ENCODE measurements at regions not wholly inside any gene's neighbourhood (a gene's known extent, or its start where the extent isn't known, plus 50 kb on each side); places are given as distances from the start of the nearest gene placed in this dataset.

GRCh38 chr2:78065366-78065765 is 543.2 kb upstream of the LRRTM4 start:
- Histone ChIP-seq H3K4me1 (ENCODE audit: control insufficient read depth, insufficient read depth, low read length) (no peaks in the 10 kb centered on the region), H3K9me3 (ENCODE audit: control insufficient read depth, insufficient read depth, low read depth, low read length) (no peaks in the 10 kb centered on the region), H3K36me3 (ENCODE audit: control insufficient read depth in 2 of 2, insufficient read depth in 1 of 2, low read length in 2 of 2) (no peaks in the 10 kb centered on the region), H3K27ac (ENCODE audit: extremely low read depth, low read depth, low read length) (no peak overlapping the region), H3K4me3 (ENCODE audit: low read depth, low read length) (no peak overlapping the region)
- TF ChIP-seq BCL6B (tag by site-specific recombination; IDR thresholded peaks at IDR 0.05) (no peak), MZF1 (tag by site-specific recombination; IDR thresholded peaks at IDR 0.05; ENCODE audit: borderline replicate concordance) (no peak), KLF1 (tag by site-specific recombination; IDR thresholded peaks at IDR 0.05) (no peak), SCRT1 (tag by site-specific recombination; IDR thresholded peaks at IDR 0.05; ENCODE audit: borderline replicate concordance) (no peak), KLF9 (tag by site-specific recombination; IDR thresholded peaks at IDR 0.05; ENCODE audit: low read depth) (no peak), ZNF560 (tag by site-specific recombination; IDR thresholded peaks at IDR 0.05; ENCODE audit: borderline replicate concordance) (no peak), ZNF529 (tag by site-specific recombination; IDR thresholded peaks at IDR 0.05; ENCODE audit: insufficient replicate concordance) (no peak), ZNF670 (tag by site-specific recombination; IDR thresholded peaks at IDR 0.05; ENCODE audit: low read depth) (no peak)
- TF ChIP-seq, protein P1, sequence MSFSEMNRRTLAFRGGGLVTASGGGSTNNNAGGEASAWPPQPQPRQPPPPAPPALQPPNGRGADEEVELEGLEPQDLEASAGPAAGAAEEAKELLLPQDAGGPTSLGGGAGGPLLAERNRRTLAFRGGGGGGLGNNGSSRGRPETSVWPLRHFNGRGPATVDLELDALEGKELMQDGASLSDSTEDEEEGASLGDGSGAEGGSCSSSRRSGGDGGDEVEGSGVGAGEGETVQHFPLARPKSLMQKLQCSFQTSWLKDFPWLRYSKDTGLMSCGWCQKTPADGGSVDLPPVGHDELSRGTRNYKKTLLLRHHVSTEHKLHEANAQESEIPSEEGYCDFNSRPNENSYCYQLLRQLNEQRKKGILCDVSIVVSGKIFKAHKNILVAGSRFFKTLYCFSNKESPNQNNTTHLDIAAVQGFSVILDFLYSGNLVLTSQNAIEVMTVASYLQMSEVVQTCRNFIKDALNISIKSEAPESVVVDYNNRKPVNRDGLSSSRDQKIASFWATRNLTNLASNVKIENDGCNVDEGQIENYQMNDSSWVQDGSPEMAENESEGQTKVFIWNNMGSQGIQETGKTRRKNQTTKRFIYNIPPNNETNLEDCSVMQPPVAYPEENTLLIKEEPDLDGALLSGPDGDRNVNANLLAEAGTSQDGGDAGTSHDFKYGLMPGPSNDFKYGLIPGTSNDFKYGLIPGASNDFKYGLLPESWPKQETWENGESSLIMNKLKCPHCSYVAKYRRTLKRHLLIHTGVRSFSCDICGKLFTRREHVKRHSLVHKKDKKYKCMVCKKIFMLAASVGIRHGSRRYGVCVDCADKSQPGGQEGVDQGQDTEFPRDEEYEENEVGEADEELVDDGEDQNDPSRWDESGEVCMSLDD (tag by site-specific recombination; IDR thresholded peaks at IDR 0.05), result no peak
- CTCF ChIA-PET, result no interaction called here
- POLR2A ChIA-PET, result no interaction called here

GRCh38 chr2:78068808-78069207 is 546.6 kb upstream of the LRRTM4 start:
- POLR2A ChIA-PET, result no interaction called here
- TF ChIP-seq ZNF544 (tag by site-specific recombination; IDR thresholded peaks at IDR 0.05) (no peak), ZNF221 (tag by site-specific recombination; IDR thresholded peaks at IDR 0.05; ENCODE audit: borderline replicate concordance) (no peak), ZNF571 (tag by site-specific recombination; IDR thresholded peaks at IDR 0.05) (no peak), ZNF707 (tag by site-specific recombination; IDR thresholded peaks at IDR 0.05) (no peak), ZBTB17 (tag by site-specific recombination; IDR thresholded peaks at IDR 0.05) (no peak), ZSCAN4 (tag by site-specific recombination; IDR thresholded peaks at IDR 0.05) (no peak), REPIN1 (tag by site-specific recombination; IDR thresholded peaks at IDR 0.05; ENCODE audit: low read depth) (no peak), ZNF639 (tag by site-specific recombination; IDR thresholded peaks at IDR 0.05) (no peak), ZNF292 (tag by site-specific recombination; IDR thresholded peaks at IDR 0.05; ENCODE audit: borderline replicate concordance, low read depth) (no peak)
- TF ChIP-seq, protein P2, sequence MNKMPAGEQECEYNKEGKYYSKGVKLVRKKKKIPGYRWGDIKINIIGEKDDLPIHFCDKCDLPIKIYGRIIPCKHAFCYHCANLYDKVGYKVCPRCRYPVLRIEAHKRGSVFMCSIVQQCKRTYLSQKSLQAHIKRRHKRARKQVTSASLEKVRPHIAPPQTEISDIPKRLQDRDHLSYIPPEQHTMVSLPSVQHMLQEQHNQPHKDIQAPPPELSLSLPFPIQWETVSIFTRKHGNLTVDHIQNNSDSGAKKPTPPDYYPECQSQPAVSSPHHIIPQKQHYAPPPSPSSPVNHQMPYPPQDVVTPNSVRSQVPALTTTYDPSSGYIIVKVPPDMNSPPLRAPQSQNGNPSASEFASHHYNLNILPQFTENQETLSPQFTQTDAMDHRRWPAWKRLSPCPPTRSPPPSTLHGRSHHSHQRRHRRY (tag by site-specific recombination; IDR thresholded peaks at IDR 0.05), result no peak
- TF ChIP-seq, protein P3, sequence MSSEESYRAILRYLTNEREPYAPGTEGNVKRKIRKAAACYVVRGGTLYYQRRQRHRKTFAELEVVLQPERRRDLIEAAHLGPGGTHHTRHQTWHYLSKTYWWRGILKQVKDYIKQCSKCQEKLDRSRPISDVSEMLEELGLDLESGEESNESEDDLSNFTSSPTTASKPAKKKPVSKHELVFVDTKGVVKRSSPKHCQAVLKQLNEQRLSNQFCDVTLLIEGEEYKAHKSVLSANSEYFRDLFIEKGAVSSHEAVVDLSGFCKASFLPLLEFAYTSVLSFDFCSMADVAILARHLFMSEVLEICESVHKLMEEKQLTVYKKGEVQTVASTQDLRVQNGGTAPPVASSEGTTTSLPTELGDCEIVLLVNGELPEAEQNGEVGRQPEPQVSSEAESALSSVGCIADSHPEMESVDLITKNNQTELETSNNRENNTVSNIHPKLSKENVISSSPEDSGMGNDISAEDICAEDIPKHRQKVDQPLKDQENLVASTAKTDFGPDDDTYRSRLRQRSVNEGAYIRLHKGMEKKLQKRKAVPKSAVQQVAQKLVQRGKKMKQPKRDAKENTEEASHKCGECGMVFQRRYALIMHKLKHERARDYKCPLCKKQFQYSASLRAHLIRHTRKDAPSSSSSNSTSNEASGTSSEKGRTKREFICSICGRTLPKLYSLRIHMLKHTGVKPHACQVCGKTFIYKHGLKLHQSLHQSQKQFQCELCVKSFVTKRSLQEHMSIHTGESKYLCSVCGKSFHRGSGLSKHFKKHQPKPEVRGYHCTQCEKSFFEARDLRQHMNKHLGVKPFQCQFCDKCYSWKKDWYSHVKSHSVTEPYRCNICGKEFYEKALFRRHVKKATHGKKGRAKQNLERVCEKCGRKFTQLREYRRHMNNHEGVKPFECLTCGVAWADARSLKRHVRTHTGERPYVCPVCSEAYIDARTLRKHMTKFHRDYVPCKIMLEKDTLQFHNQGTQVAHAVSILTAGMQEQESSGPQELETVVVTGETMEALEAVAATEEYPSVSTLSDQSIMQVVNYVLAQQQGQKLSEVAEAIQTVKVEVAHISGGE (tag by site-specific recombination; conservative IDR thresholded peaks at IDR 0.05; ENCODE audit: low read depth), result no peak
- Histone ChIP-seq H3K36me3 (ENCODE audit: control insufficient read depth in 2 of 2, insufficient read depth in 1 of 2, low read length in 2 of 2) (no peaks in the 10 kb centered on the region), H3K27ac (ENCODE audit: extremely low read depth, low read depth, low read length) (no peak overlapping the region), H3K4me1 (ENCODE audit: control insufficient read depth, insufficient read depth, low read length) (no peaks in the 10 kb centered on the region), H3K9me3 (ENCODE audit: control insufficient read depth, insufficient read depth, low read depth, low read length) (no peaks in the 10 kb centered on the region), H3K4me3 (ENCODE audit: low read depth, low read length) (no peak overlapping the region)
- CTCF ChIA-PET, result no interaction called here

Measured in HEK293 (cell line).